Vagina (tissue), 2 donors: ENCODE measurements at regions not wholly inside any gene's neighbourhood (a gene's known extent, or its start where the extent isn't known, plus 50 kb on each side); places are given as distances from the start of the nearest gene placed in this dataset.

Experiments used
- DNase-seq, 2 donors: peaks; one replicate each; pipeline ENCODE4 v3.0.0-alpha.2; 2017; ENCODE audit errors: extremely low spot score in 2 of 2
- H3K27ac ChIP-seq: fragments of 200-600 bp; sonication (generic); one replicate; pipeline ENCODE4 v1.5.1; 2019
- H3K27me3 ChIP-seq: fragments of 200-600 bp; sonication (generic); one replicate; pipeline ENCODE4 v1.5.1; 2019
- H3K36me3 ChIP-seq, 2 donors: fragments of 200-600 bp; sonication (generic); one replicate each; pipeline ENCODE4 v1.5.1; 2017 to 2019
- H3K4me1 ChIP-seq: fragments of 200-600 bp; sonication (generic); one replicate; pipeline ENCODE4 v1.5.1; 2019
- H3K4me3 ChIP-seq, 2 donors: fragments of 200-600 bp; sonication (generic); 1 replicate in 1 of 2; 2 replicates in 1 of 2; pipeline ENCODE4 v1.5.1; 2016 to 2019
- H3K9me3 ChIP-seq: fragments of 200-600 bp; sonication (generic); one replicate; pipeline ENCODE4 v1.5.1; 2019
- CTCF ChIP-seq, 3 experiments: fragments of 450-650 bp in 2 of 3; fragments of 200-600 bp in 1 of 3; sonication (generic) in 1 of 3; IDR thresholded peaks; one replicate each; pipeline ENCODE4 v1.5.1; 2017 to 2019; ENCODE audit warnings: antibody characterized with exemption in 3 of 3, mild to moderate bottlenecking in 2 of 3, moderate library complexity in 2 of 3
- POLR2A ChIP-seq, 2 donors: fragments of 450-650 bp; IDR thresholded peaks; one replicate each; pipeline ENCODE4 v1.6.1; 2017; ENCODE audit warnings: antibody characterized with exemption in 2 of 2, mild to moderate bottlenecking in 2 of 2, moderate library complexity in 2 of 2
- POLR2AphosphoS5 ChIP-seq, 2 donors: sonication (generic); formaldehyde crosslinking; IDR thresholded peaks; one replicate each; pipeline ENCODE4 v1.9.0; 2017; ENCODE audit warnings: antibody characterized with exemption in 2 of 2, mild to moderate bottlenecking in 2 of 2, low read depth in 1 of 2; ENCODE audit not compliant: insufficient read depth in 1 of 2
- intact Hi-C: fragments of 100-400 bp; cut with DNase I; formaldehyde crosslinking; loops from one replicate; pipeline ENCODE4 v1.15.1; 2023

- no peak for DNase-seq
- Histone ChIP-seq H3K27me3 (no peaks in the 10 kb centered on the region), H3K36me3 (no peaks in the 10 kb centered on the region), H3K27ac (no peak overlapping the region), H3K4me1 (no peaks in the 10 kb centered on the region), H3K9me3 (no peaks in the 10 kb centered on the region), H3K4me3 (no peak overlapping the region)
- intact Hi-C loops: no loop called here
- TF ChIP-seq CTCF (IDR thresholded peaks at IDR 0.05) (no peak), POLR2AphosphoS5 (IDR thresholded peaks at IDR 0.05; ENCODE audit: insufficient read depth in 1 of 2, low read depth in 1 of 2) (no peak), POLR2A (IDR thresholded peaks at IDR 0.05) (no peak)
Observed at GRCh38 chr18:38872342-38872741, 1306.7 kb upstream of the CELF4 start.

GRCh38 chr18:38868757-38869156, 1303.2 kb upstream of the CELF4 start:
- Histone ChIP-seq H3K9me3 (no peaks in the 10 kb centered on the region), H3K36me3 (no peaks in the 10 kb centered on the region), H3K27ac (no peak overlapping the region), H3K4me1 (no peaks in the 10 kb centered on the region), H3K4me3 (no peak overlapping the region), H3K27me3 (no peaks in the 10 kb centered on the region)
- no peak for DNase-seq
- TF ChIP-seq POLR2A (IDR thresholded peaks at IDR 0.05) (no peak), POLR2AphosphoS5 (IDR thresholded peaks at IDR 0.05; ENCODE audit: insufficient read depth in 1 of 2, low read depth in 1 of 2) (no peak), CTCF (IDR thresholded peaks at IDR 0.05) (no peak)
- intact Hi-C loops: no loop called here

GRCh38 chr18:38867680-38868079, 1302.1 kb upstream of the CELF4 start:
- Histone ChIP-seq H3K27me3 (no peaks in the 10 kb centered on the region), H3K36me3 (no peaks in the 10 kb centered on the region), H3K9me3 (no peaks in the 10 kb centered on the region), H3K4me3 (no peak overlapping the region), H3K4me1 (no peaks in the 10 kb centered on the region), H3K27ac (no peak overlapping the region)
- no peak for TF ChIP-seq POLR2A (IDR thresholded peaks at IDR 0.05)
- no peak for TF ChIP-seq POLR2AphosphoS5 (IDR thresholded peaks at IDR 0.05; ENCODE audit: insufficient read depth in 1 of 2, low read depth in 1 of 2)
- TF ChIP-seq CTCF (IDR thresholded peaks at IDR 0.05): no peak
- DNase-seq: no peak
- intact Hi-C loops: no loop called here

GRCh38 chr18:38851526-38851925, 1285.9 kb upstream of the CELF4 start:
- no peaks in the 10 kb centered on the region for H3K4me1 ChIP-seq
- TF ChIP-seq CTCF (IDR thresholded peaks at IDR 0.05) (no peak), POLR2AphosphoS5 (IDR thresholded peaks at IDR 0.05; ENCODE audit: insufficient read depth in 1 of 2, low read depth in 1 of 2) (no peak), POLR2A (IDR thresholded peaks at IDR 0.05) (no peak)
- no peak overlapping the region for H3K4me3 ChIP-seq
- no peak overlapping the region for H3K27ac ChIP-seq
- no peak for DNase-seq
- intact Hi-C loops: no loop called here
- H3K36me3 ChIP-seq: no peaks in the 10 kb centered on the region
- H3K27me3 ChIP-seq: no peaks in the 10 kb centered on the region
- no peaks in the 10 kb centered on the region for H3K9me3 ChIP-seq

- no peak overlapping the region for H3K27ac ChIP-seq
- H3K27me3 ChIP-seq: no peaks in the 10 kb centered on the region
- no peaks in the 10 kb centered on the region for H3K36me3 ChIP-seq
- DNase-seq: no peak
- H3K4me3 ChIP-seq: no peak overlapping the region
- intact Hi-C loops: no loop called here
- no peaks in the 10 kb centered on the region for H3K9me3 ChIP-seq
- no peak for TF ChIP-seq POLR2A (IDR thresholded peaks at IDR 0.05)
- TF ChIP-seq POLR2AphosphoS5 (IDR thresholded peaks at IDR 0.05; ENCODE audit: insufficient read depth in 1 of 2, low read depth in 1 of 2): no peak
- TF ChIP-seq CTCF (IDR thresholded peaks at IDR 0.05): no peak
- H3K4me1 ChIP-seq: no peaks in the 10 kb centered on the region
Observed at GRCh38 chr18:38847326-38847725, 1281.7 kb upstream of the CELF4 start.
